ENCODE measurements at regions not wholly inside any gene's neighbourhood (a gene's known extent, or its start where the extent isn't known, plus 50 kb on each side); places are given as distances from the start of the nearest gene placed in this dataset.

DNA sequence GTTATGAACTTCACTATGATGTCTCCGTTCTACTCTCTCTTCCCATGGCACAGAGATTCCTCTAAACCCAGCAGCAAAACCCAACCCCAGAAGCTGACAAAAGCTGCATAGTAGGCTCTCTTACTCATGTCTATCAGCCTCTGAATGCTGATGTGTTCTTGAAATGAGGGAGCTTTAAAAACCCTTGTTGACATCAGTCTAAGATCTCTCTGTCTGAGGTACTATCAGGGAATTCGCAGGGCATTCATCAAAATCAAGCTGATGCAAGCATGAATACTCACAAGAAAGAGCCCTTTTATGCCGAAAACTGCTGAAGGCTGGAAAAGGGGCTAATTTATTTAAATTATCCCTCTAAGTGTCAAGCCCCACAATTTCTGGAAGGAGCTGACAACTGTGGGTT is 710.6 kb upstream of the FANCL start:
- Histone ChIP-seq H3K36me3 (no peaks in the 10 kb centered on the region), H3K4me1 (no peaks in the 10 kb centered on the region), H3K9me3 (no peaks in the 10 kb centered on the region), H3K4me3 (ENCODE audit: low read depth, low read length) (no peak overlapping the region), H3K27me3 (no peaks in the 10 kb centered on the region)
- TF ChIP-seq, protein P1, sequence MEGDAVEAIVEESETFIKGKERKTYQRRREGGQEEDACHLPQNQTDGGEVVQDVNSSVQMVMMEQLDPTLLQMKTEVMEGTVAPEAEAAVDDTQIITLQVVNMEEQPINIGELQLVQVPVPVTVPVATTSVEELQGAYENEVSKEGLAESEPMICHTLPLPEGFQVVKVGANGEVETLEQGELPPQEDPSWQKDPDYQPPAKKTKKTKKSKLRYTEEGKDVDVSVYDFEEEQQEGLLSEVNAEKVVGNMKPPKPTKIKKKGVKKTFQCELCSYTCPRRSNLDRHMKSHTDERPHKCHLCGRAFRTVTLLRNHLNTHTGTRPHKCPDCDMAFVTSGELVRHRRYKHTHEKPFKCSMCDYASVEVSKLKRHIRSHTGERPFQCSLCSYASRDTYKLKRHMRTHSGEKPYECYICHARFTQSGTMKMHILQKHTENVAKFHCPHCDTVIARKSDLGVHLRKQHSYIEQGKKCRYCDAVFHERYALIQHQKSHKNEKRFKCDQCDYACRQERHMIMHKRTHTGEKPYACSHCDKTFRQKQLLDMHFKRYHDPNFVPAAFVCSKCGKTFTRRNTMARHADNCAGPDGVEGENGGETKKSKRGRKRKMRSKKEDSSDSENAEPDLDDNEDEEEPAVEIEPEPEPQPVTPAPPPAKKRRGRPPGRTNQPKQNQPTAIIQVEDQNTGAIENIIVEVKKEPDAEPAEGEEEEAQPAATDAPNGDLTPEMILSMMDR (IDR thresholded peaks at IDR 0.05; ENCODE audit: low read depth, low read length) = no peak
- no peak for DNase-seq

DNA sequence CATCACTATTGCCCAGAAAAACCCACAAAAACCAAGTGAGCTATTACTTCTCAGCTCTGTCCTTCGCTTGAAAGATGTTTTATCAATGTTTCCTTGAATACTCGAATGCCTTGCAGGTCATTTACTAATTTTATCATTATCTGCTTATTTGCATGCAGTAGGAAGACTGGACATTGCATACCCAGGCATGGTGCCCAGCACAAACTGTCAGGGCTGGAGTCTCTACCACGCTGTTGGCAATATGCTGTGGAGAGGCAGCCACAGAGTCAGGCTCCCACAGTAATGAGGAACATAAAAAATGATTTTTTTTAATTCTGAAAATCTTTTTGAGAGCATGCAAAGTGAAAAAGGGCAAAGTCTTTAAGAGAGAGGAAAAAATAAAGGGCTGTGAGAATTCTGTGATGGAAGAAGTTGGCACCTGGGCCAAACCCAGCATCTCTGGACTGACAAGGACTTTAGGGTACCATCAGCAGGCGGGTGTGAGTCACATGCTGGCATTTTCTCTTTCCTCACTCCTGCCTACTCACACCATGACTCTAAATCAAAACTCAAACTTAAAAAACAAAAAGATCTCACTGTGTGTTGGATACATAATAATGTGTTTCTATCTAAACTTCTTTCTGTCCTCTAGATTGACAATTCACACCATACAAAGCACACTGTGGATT is 709.8 kb upstream of the FANCL start:
- no peaks in the 10 kb centered on the region for H3K9me3 ChIP-seq

DNA sequence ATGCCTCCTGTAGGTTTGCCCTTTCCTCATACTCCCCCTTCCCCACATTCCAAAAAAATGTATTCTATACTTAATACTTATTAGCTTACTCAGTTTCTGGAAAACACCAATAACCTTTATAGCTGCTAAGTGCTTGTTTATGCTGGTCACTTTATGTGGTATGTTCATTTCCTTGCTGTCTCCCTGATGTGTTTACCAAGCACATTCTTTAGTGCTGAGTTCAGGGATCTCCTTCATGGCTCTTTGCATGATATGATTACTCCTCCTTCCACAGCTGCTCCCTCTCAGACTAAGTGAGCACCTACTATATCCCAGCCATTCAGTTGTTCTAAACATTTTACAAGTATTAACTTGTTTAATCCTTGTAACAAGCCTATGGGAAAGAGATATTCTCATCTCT is 698.3 kb upstream of the FANCL start:
- Histone ChIP-seq H3K4me1 (no peaks in the 10 kb centered on the region), H3K9me3 (no peaks in the 10 kb centered on the region), H3K36me3 (no peaks in the 10 kb centered on the region), H3K4me3 (ENCODE audit: low read depth, low read length) (no peak overlapping the region), H3K27me3 (no peaks in the 10 kb centered on the region)
- no peak for DNase-seq
- TF ChIP-seq, protein P1 (IDR thresholded peaks at IDR 0.05; ENCODE audit: low read depth, low read length) = no peak

More for the DNA sequence above, 709.8 kb upstream of the FANCL start:
- Histone ChIP-seq H3K36me3 (no peaks in the 10 kb centered on the region), H3K27me3 (no peaks in the 10 kb centered on the region), H3K4me1 (no peaks in the 10 kb centered on the region), H3K4me3 (ENCODE audit: low read depth, low read length) (no peak overlapping the region)
- TF ChIP-seq, protein P1 (IDR thresholded peaks at IDR 0.05; ENCODE audit: low read depth, low read length) = no peak
- no peak for DNase-seq

DNA sequence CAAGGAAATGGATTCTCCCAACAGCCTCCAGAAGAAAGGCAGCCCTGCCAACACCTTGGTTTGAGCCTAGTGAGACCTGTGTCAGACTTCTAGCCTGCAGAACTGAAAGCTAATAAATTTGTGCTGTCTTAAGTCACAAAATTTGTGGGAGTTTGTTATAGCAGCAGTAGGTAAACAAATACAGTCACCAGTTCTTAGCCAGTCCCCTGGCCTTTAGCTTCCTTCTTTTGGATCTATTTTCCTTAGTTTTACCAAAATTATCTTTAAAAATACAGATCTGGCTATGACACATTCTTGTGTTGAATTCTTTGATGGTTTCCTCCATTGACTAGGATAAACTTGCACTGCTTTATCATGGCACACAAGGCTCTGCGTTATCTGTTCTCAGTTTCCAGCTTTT is 697.9 kb upstream of the FANCL start:
- H3K36me3 ChIP-seq = no peaks in the 10 kb centered on the region
- no peaks in the 10 kb centered on the region for H3K4me1 ChIP-seq
- H3K27me3 ChIP-seq = no peaks in the 10 kb centered on the region
- H3K9me3 ChIP-seq = no peaks in the 10 kb centered on the region
- no peak overlapping the region for H3K4me3 ChIP-seq (ENCODE audit: low read depth, low read length)
- TF ChIP-seq, protein P1 (IDR thresholded peaks at IDR 0.05; ENCODE audit: low read depth, low read length) = no peak
- no peak for DNase-seq

DNA sequence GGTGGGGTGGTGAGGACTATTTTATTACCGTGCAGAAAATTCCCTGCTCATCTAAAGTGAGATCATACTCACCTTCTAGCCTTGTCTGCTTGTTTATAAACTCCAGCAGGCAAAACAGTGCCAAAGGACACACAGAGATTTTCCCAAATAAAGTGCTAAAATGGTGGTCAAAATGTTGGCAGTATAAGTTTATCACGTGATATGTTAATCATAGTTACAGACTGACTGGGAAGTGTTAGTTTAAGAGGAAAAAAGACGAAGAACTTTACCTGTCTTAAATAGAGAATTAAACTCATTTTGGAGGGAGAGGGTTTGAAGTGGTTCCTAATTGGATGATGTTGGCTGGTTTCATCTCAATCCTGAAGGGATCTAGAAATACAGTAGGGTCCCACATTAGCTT is 691.7 kb upstream of the FANCL start:
- Histone ChIP-seq H3K9me3 (no peaks in the 10 kb centered on the region), H3K36me3 (no peaks in the 10 kb centered on the region), H3K4me1 (no peaks in the 10 kb centered on the region), H3K27me3 (no peaks in the 10 kb centered on the region), H3K4me3 (ENCODE audit: low read depth, low read length) (no peak overlapping the region)
- DNase-seq = no peak
- TF ChIP-seq, protein P1 (IDR thresholded peaks at IDR 0.05; ENCODE audit: low read depth, low read length) = no peak

DNA sequence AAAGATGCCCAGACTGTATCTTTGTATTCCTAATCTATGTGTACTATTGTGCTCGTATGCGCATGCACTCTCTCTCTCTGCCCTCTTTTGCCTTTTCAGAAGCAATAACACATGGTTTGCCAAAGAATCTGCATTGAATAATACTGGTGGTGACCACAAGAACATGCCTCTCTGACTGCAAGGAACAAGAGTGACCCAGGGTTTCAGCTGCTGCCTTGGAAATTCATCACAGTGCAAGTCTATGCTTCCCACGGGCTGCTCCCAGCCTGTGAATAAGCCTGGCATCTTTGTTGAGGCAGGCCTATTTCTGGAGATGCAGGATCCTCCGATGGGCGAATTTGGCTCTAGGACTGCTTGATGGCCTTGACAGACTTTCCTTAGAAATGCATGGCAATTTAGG is 689.4 kb upstream of the FANCL start:
- TF ChIP-seq, protein P1 (IDR thresholded peaks at IDR 0.05; ENCODE audit: low read depth, low read length) = no peak
- no peak overlapping the region for H3K4me3 ChIP-seq (ENCODE audit: low read depth, low read length)
- H3K36me3 ChIP-seq = no peaks in the 10 kb centered on the region

More for the DNA sequence above, 689.4 kb upstream of the FANCL start:
- no peak for DNase-seq
- H3K9me3 ChIP-seq = no peaks in the 10 kb centered on the region
- H3K4me1 ChIP-seq = no peaks in the 10 kb centered on the region
- H3K27me3 ChIP-seq = no peaks in the 10 kb centered on the region

Measured in BE2C (cell line).